ENCODE measurements at regions not wholly inside any gene's neighbourhood (a gene's known extent, or its start where the extent isn't known, plus 50 kb on each side); places are given as distances from the start of the nearest gene placed in this dataset.

GRCh38 chr3:117656391-117656790 lies 946.8 kb downstream of the TUSC7 start:
- TF ChIP-seq, protein P1, sequence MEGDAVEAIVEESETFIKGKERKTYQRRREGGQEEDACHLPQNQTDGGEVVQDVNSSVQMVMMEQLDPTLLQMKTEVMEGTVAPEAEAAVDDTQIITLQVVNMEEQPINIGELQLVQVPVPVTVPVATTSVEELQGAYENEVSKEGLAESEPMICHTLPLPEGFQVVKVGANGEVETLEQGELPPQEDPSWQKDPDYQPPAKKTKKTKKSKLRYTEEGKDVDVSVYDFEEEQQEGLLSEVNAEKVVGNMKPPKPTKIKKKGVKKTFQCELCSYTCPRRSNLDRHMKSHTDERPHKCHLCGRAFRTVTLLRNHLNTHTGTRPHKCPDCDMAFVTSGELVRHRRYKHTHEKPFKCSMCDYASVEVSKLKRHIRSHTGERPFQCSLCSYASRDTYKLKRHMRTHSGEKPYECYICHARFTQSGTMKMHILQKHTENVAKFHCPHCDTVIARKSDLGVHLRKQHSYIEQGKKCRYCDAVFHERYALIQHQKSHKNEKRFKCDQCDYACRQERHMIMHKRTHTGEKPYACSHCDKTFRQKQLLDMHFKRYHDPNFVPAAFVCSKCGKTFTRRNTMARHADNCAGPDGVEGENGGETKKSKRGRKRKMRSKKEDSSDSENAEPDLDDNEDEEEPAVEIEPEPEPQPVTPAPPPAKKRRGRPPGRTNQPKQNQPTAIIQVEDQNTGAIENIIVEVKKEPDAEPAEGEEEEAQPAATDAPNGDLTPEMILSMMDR (IDR thresholded peaks at IDR 0.05): no peak
- no peak for TF ChIP-seq POLR2A (IDR thresholded peaks at IDR 0.05)

Measured in Peyer's patch (tissue), 4 donors.